Activated CD4-positive, CD25-positive, alpha-beta regulatory T cell (primary cell): ENCODE measurements at regions not wholly inside any gene's neighbourhood (a gene's known extent, or its start where the extent isn't known, plus 50 kb on each side); places are given as distances from the start of the nearest gene placed in this dataset.

Experiments
- DNase-seq, 4 experiments: peaks; one replicate each; lab custom pipeline; 2025; lab: John Stamatoyannopoulos, UW

DNA sequence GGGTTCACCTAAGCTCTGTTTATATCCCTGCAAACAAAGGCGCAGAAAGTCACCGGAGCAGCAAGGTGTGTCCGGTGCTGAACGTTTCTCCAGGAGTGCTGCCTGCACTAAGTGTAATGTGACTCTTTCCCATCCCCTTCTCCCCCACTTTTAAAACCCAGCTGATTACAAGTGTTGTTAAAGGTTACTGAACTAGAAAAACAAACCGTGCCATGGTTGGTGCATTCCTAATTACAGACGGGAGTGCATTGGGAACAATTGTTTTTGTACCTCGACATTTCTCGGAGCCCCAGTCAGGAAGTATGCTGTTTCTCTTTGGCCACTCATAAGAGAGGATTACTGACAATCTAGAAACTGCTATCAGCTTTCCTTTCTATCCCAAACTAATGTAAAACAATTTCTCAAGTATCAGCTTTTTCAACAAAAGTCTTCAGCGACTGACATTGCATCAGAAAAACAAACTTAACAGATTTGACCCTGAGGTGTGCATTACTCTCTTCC lies 441.0 kb upstream of the SALL1 start:
- no peak for DNase-seq

DNA sequence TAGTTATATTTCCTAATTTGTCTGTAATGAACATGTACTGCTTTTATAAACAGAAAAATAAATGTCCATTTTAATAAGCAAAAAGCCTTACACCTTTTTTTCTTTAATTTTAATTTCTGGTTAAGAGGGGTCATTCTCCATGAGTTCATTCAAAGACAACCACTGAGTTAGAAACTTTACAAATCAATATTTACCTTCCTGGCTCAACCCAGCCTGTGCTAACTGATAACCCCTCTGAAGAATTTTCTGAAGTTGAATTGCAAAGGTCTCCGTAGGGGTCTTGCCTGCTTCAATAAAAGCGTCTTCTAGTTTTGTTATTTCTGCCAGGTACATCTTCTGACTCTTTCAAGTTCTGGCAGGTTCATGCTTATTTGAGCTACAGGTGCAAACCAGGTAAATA lies 440.4 kb upstream of the SALL1 start:
- DNase-seq = no peak

DNA sequence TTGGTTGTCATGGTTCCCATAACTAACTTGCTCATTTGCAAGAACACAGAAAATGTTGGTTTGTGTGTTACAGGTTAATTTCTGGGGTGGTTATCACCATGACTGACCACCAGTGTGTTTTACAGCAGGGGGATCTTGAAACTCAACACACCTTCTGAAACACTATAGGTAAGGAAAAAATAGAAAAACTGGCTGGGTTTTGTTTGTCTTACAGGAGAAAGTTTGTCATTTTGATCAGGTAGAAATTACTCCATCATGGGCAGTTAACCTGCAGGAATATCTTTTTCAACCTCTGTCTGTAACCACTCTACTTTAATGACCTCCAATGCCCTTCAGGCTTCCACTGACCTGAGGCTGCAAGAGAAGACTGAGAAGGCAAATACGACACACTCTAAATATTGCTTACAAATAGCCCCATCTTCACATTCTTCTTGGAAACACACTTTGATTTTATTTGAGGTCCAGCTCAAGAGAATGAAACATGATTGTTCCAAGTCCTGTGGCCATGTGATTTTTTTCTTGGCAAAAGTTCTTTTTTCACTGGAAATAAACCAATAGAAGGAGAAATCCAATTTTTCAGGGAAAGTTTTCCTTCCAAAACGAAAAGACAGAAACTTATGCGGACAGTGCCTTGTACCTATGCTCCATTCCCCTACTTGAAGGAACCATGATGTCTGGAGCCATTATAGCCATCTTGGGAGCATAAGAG lies 428.7 kb upstream of the SALL1 start:
- no peak for DNase-seq

- no peak for DNase-seq
These were observed 426.7 kb upstream of the SALL1 start for GRCh38 chr16:51577621-51578303.

GRCh38 chr16:51576498-51577195 lies 425.6 kb upstream of the SALL1 start:
- DNase-seq = no peak

DNA sequence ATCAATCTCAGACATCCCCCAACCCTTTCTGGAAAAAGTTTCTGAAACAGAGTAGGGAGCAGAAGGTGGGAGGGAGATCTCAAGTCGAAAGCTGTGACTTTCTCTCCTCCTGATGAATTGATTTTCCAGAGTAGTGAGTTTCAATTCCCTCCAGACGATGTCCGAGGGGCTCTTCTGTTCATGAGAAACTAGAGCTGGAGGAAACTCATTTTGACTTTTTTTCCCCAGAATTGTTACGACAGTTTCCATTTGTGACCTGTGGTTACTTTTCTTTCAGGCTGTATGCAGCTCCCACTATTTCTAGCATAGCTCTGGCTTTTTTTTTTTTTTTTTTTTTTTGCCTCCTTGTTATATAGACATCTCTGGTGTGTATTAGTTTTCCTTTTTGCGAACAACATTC lies 422.1 kb upstream of the SALL1 start:
- no peak for DNase-seq

GRCh38 chr16:51569203-51569931 lies 418.3 kb upstream of the SALL1 start:
- no peak for DNase-seq

DNA sequence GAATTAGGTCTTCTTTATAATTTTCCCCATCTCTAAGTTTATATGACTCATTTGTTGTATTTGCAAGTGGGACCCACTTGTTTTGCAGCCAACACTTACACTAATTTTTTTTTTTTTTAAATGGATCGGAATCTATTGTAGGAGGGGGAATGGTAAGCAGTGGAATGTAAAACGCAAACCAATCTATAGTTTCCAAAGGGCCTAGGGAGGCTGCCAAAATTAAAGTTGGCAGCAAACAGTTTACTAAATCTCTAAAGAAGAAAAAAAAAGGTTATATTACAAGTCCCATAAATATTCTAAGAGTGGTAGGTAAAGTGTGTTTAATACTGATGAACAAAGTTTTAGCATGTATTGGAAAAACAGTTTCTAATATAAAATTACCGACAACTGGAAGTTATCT lies 416.8 kb upstream of the SALL1 start:
- no peak for DNase-seq

- DNase-seq = no peak
These were observed 414.1 kb upstream of the SALL1 start for GRCh38 chr16:51565184-51565583.

- DNase-seq = no peak
These were observed 411.8 kb upstream of the SALL1 start for GRCh38 chr16:51562891-51563290.

- DNase-seq = no peak
These were observed 408.8 kb upstream of the SALL1 start for GRCh38 chr16:51559901-51560300.

GRCh38 chr16:51557670-51558069 lies 406.6 kb upstream of the SALL1 start:
- DNase-seq = no peak

- DNase-seq = no peak
These were observed 405.7 kb upstream of the SALL1 start for GRCh38 chr16:51556694-51557340.

- DNase-seq = no peak
These were observed 402.8 kb upstream of the SALL1 start for GRCh38 chr16:51553910-51554309.

DNA sequence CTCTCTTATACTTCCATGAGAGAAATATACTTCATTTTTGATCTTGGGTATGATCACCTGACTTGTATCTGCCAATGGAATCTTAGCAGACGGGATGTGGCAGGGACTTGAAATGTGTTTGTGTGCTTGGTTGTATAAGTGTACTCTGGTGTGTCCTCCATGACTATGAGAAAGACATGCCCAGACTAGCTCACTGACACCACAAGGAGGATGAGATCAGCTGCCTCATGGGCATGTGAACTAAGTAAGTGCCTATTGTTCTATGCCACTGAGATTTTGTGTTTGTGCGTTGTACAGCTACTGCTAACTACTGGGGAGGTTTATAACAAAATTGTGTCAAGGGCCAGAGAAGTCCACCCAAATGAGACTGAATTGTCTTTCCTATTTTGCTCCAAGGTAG lies 402.2 kb upstream of the SALL1 start:
- no peak for DNase-seq

GRCh38 chr16:51550800-51551347 lies 399.8 kb upstream of the SALL1 start:
- no peak for DNase-seq

DNA sequence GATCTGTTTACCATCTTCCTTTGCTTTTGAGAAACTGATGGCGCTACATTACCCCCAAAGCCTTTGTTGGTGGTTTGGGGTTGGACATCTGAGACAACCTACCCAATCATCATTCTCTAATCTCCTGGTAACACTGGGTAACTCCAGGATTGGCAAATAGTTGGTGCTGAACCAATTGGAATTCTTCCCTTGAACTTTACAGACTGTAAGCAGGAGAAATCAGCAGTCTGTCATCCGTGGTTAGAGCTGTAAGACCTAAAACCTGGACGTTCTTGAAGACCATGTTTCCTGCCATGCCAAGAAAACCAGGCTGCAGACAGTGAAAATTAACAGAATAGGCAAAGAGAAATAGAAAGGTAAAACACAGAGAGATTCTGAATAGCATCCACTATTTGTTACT lies 398.8 kb upstream of the SALL1 start:
- no peak for DNase-seq

- no peak for DNase-seq
These were observed 394.9 kb upstream of the SALL1 start for GRCh38 chr16:51545951-51546350.

DNA sequence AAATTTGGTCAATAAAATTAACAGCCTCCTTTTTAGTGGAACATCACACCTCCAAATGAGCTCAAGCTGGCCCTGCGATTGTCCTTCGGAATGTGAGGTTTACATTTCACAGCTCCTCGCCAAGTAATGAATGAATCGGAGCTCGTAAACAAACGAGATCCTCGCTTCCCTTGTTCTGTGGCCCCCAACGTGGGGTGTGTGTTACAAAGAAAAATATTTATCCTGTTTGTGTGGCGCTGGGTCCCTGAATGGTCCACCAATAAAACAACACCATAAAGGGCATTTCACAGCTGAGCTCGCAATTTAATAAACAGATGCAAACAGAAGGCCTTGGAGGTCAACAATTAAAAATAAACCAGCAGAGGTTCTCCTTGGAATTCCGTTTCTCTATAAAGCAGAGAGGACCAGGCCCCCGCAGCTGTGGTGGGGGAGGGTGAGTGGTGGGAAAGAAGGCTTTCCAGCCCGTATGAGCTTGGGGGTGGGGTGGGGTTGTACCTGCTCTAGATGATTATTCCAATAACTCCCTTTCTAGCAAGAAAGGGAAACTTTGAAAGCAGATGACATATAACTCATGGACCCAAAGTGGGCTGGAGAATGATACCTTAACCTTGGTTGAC lies 393.9 kb upstream of the SALL1 start:
- DNase-seq = no peak

GRCh38 chr16:51543971-51544370 lies 392.9 kb upstream of the SALL1 start:
- DNase-seq = no peak
